Liver (tissue), 8 donors: ENCODE measurements at regions not wholly inside any gene's neighbourhood (a gene's known extent, or its start where the extent isn't known, plus 50 kb on each side); places are given as distances from the start of the nearest gene placed in this dataset.

Experiments
- DNase-seq: peaks from one replicate; pipeline ENCODE4 v3.0.0-alpha.2; 2017; ENCODE audit warnings: low spot score
- H3K27ac ChIP-seq, 2 donors: one replicate each; pipeline ENCODE4 v1.7.0; 2013; ENCODE audit warnings: inconsistent platforms in 2 of 2, low read length in 2 of 2, control low read depth in 1 of 2, low read depth in 1 of 2, mild to moderate bottlenecking in 1 of 2
- H3K27me3 ChIP-seq, 4 donors: one replicate each; pipeline versions ENCODE4 v1.6.1 to v1.7.0; 2013; ENCODE audit warnings: low read length in 3 of 4, inconsistent platforms in 1 of 4, mild to moderate bottlenecking in 1 of 4, moderate library complexity in 1 of 4; ENCODE audit not compliant: control insufficient read depth in 4 of 4, insufficient read depth in 4 of 4
- H3K36me3 ChIP-seq, 4 donors: one replicate each; pipeline versions ENCODE4 v1.6.1 to v1.7.0; 2013; ENCODE audit warnings: low read length in 3 of 4, mild to moderate bottlenecking in 3 of 4, low read depth in 1 of 4, moderate library complexity in 1 of 4; ENCODE audit not compliant: control insufficient read depth in 4 of 4, insufficient read depth in 3 of 4
- H3K4me1 ChIP-seq, 4 donors: one replicate each; pipeline versions ENCODE4 v1.6.1 to v1.7.0; 2013; ENCODE audit warnings: low read length in 3 of 4, mild to moderate bottlenecking in 3 of 4, moderate library complexity in 1 of 4; ENCODE audit not compliant: control insufficient read depth in 4 of 4, insufficient read depth in 4 of 4
- H3K4me3 ChIP-seq, 3 donors: one replicate each; pipeline versions ENCODE4 v1.6.1 to v1.7.0; 2013; ENCODE audit warnings: low read length in 3 of 3, control low read depth in 1 of 3, low read depth in 1 of 3, mild to moderate bottlenecking in 1 of 3
- H3K9ac ChIP-seq, 2 donors: one replicate each; pipeline ENCODE4 v1.7.0; 2013; ENCODE audit warnings: low read length in 2 of 2, mild to moderate bottlenecking in 2 of 2, moderate library complexity in 2 of 2, control low read depth in 1 of 2, low read depth in 1 of 2
- H3K9me3 ChIP-seq, 4 donors: one replicate each; pipeline versions ENCODE4 v1.6.1 to v1.7.0; 2013; ENCODE audit warnings: low read length in 3 of 4; ENCODE audit not compliant: control insufficient read depth in 4 of 4
- EGR1 ChIP-seq, 2 donors: IDR thresholded peaks; 2 replicates each; pipeline ENCODE4 v1.6.1; 2016 to 2018; ENCODE audit warnings: antibody characterized with exemption in 2 of 2, low read depth in 2 of 2
- FOXA1 ChIP-seq: IDR thresholded peaks from 2 replicates; pipeline ENCODE4 v1.6.1; 2016; ENCODE audit warnings: antibody characterized with exemption
- FOXA2 ChIP-seq: IDR thresholded peaks from 2 replicates; pipeline ENCODE4 v1.6.1; 2016; ENCODE audit warnings: antibody characterized with exemption
- GABPA ChIP-seq, 2 donors: IDR thresholded peaks in 1 of 2; conservative IDR thresholded peaks in 1 of 2; 2 replicates each; pipeline ENCODE4 v1.6.1; 2016; ENCODE audit warnings: antibody characterized with exemption in 2 of 2, mild to moderate bottlenecking in 1 of 2, moderate library complexity in 1 of 2
- HNF4A ChIP-seq, 2 donors: conservative IDR thresholded peaks; 2 replicates each; pipeline ENCODE4 v1.6.1; 2016; ENCODE audit warnings: antibody characterized with exemption in 2 of 2, mild to moderate bottlenecking in 2 of 2
- JUND ChIP-seq, 2 donors: IDR thresholded peaks; 2 replicates each; pipeline ENCODE4 v1.6.1; 2016; ENCODE audit warnings: antibody characterized with exemption in 2 of 2
- NR2F2 ChIP-seq: IDR thresholded peaks from 2 replicates; pipeline ENCODE4 v1.6.1; 2016; ENCODE audit warnings: antibody characterized with exemption
- RAD21 ChIP-seq, 2 donors: IDR thresholded peaks; 2 replicates each; pipeline ENCODE4 v1.6.1; 2016; ENCODE audit warnings: antibody characterized with exemption in 2 of 2, mild to moderate bottlenecking in 2 of 2
- RXRA ChIP-seq, 2 donors: IDR thresholded peaks; 2 replicates each; pipeline ENCODE4 v1.6.1; 2017 to 2018; ENCODE audit warnings: antibody characterized with exemption in 2 of 2, mild to moderate bottlenecking in 1 of 2
- SP1 ChIP-seq: IDR thresholded peaks from 2 replicates; pipeline ENCODE4 v1.6.1; 2018; ENCODE audit warnings: antibody characterized with exemption, mild to moderate bottlenecking
- TAF1 ChIP-seq: conservative IDR thresholded peaks from 2 replicates; pipeline ENCODE4 v1.6.1; 2016; ENCODE audit warnings: antibody characterized with exemption, mild to moderate bottlenecking
- YY1 ChIP-seq: IDR thresholded peaks from 2 replicates; pipeline ENCODE4 v1.6.1; 2016; ENCODE audit warnings: antibody characterized with exemption, mild to moderate bottlenecking
- WGBS: extraction: QIAGEN DNeasy Blood & Tissue Kit; methylation state at CpG from one replicate; pipeline ENCODE4 v1.1.7; 2013; 5-methylcytosine and 5-hydroxymethylcytosine counted together
- TF ChIP-seq, protein P1 (sequence below): IDR thresholded peaks from 2 replicates; pipeline ENCODE4 v1.6.1; 2016; ENCODE audit warnings: antibody characterized with exemption
- TF ChIP-seq, protein P2 (sequence below): IDR thresholded peaks from 2 replicates; pipeline ENCODE4 v1.6.1; 2016; ENCODE audit warnings: antibody characterized with exemption
- TF ChIP-seq, protein P3 (sequence below): IDR thresholded peaks from 2 replicates; pipeline ENCODE4 v1.6.1; 2016; ENCODE audit warnings: antibody characterized with exemption, mild to moderate bottlenecking
- TF ChIP-seq, protein P4 (sequence below): fragments of 150-350 bp; IDR thresholded peaks from 2 replicates; pipeline ENCODE4 v1.5.1; 2017; ENCODE audit warnings: improper control_type of control experiment, low read depth, low read length; ENCODE audit not compliant: missing input control
- donor health status: healthy.
- donor health status: healthy.
- donor health status: healthy.
- donor health status: healthy.
- donor health status: healthy.

DNA sequence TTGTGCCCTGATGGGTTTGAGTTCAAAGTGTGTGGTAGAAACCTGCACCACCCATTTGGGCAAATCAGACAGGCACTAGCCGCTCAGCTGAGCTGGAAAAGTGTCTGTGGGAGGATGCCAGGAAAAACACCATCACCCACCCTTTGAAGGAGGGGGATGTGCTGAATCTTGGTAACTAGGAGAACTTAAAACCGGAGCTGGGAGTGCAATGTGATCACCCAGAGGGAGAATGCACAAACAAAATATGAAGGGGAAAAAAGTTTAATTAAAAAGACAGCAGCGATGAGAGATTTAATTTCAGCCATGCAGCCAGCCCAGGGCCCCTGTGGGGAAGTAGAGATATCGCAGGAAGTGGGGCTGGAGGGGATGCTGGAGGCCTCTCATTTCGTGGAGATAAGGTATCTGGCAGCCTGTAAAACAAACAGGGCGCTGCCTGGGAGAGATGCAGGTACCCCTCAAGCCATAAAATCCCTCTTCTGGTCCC, 86.8 kb upstream of the BCAR3 start:
- no peaks in the 10 kb centered on the region for H3K27me3 ChIP-seq
- no peaks in the 10 kb centered on the region for H3K36me3 ChIP-seq
- TF ChIP-seq HNF4A (conservative IDR thresholded peaks at IDR 0.05) (no peak), EGR1 (IDR thresholded peaks at IDR 0.05; ENCODE audit: low read depth in 2 of 2) (no peak), JUND (IDR thresholded peaks at IDR 0.05) (no peak), RAD21 (IDR thresholded peaks at IDR 0.05) (no peak), GABPA (IDR thresholded peaks at IDR 0.05 in 1 of 2, conservative IDR thresholded peaks at IDR 0.05 in 1 of 2) (no peak), FOXA2 (no peak)
- TF ChIP-seq, protein P1, sequence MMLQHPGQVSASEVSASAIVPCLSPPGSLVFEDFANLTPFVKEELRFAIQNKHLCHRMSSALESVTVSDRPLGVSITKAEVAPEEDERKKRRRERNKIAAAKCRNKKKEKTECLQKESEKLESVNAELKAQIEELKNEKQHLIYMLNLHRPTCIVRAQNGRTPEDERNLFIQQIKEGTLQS = no peak
- peaks cover 0 to 3% (median 0%) of the 10 kb centered on the region in 4 donors for H3K4me1 ChIP-seq
- H3K9me3 ChIP-seq = no peaks in the 10 kb centered on the region
- no peak for DNase-seq
- 58% methylated on average over 6 of the region's 6 CpGs for WGBS
- no peak overlapping the region for H3K4me3 ChIP-seq
- no peak overlapping the region for H3K9ac ChIP-seq
- no peak overlapping the region for H3K27ac ChIP-seq

DNA sequence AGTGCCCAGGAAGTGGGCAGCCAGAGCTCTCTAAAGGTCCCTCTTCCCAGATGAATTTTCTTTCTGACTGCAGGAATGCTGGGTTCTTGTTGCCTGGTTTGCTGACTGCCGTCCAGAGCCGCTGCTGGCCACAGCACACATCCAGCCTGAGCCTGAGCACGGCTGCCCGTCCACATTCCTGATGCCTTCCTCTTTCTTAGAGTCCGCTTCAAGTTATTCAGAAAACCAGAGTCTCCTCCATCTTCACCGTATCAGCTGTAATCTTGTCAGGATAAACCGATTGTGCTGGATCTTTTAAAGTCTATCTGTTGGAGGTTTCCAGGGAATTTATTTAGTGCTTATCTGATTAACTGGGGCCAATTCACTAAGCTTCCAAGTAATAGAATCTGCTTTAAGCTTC, 84.8 kb upstream of the BCAR3 start:
- WGBS = 88% methylated on average over 7 of the region's 7 CpGs
- DNase-seq = no peak
- Histone ChIP-seq H3K9ac (no peak overlapping the region), H3K27me3 (no peaks in the 10 kb centered on the region), H3K4me3 (no peak overlapping the region), H3K36me3 (no peaks in the 10 kb centered on the region), H3K9me3 (no peaks in the 10 kb centered on the region), H3K4me1 (peaks cover 0 to 3% (median 0%) of the 10 kb centered on the region in 4 donors), H3K27ac (no peak overlapping the region)
- TF ChIP-seq, protein P2, sequence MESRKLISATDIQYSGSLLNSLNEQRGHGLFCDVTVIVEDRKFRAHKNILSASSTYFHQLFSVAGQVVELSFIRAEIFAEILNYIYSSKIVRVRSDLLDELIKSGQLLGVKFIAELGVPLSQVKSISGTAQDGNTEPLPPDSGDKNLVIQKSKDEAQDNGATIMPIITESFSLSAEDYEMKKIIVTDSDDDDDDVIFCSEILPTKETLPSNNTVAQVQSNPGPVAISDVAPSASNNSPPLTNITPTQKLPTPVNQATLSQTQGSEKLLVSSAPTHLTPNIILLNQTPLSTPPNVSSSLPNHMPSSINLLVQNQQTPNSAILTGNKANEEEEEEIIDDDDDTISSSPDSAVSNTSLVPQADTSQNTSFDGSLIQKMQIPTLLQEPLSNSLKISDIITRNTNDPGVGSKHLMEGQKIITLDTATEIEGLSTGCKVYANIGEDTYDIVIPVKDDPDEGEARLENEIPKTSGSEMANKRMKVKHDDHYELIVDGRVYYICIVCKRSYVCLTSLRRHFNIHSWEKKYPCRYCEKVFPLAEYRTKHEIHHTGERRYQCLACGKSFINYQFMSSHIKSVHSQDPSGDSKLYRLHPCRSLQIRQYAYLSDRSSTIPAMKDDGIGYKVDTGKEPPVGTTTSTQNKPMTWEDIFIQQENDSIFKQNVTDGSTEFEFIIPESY = no peak
- TF ChIP-seq EGR1 (IDR thresholded peaks at IDR 0.05; ENCODE audit: low read depth in 2 of 2) (no peak), FOXA2 (no peak), TAF1 (no peak), HNF4A (conservative IDR thresholded peaks at IDR 0.05) (no peak)
- TF ChIP-seq, protein P3, sequence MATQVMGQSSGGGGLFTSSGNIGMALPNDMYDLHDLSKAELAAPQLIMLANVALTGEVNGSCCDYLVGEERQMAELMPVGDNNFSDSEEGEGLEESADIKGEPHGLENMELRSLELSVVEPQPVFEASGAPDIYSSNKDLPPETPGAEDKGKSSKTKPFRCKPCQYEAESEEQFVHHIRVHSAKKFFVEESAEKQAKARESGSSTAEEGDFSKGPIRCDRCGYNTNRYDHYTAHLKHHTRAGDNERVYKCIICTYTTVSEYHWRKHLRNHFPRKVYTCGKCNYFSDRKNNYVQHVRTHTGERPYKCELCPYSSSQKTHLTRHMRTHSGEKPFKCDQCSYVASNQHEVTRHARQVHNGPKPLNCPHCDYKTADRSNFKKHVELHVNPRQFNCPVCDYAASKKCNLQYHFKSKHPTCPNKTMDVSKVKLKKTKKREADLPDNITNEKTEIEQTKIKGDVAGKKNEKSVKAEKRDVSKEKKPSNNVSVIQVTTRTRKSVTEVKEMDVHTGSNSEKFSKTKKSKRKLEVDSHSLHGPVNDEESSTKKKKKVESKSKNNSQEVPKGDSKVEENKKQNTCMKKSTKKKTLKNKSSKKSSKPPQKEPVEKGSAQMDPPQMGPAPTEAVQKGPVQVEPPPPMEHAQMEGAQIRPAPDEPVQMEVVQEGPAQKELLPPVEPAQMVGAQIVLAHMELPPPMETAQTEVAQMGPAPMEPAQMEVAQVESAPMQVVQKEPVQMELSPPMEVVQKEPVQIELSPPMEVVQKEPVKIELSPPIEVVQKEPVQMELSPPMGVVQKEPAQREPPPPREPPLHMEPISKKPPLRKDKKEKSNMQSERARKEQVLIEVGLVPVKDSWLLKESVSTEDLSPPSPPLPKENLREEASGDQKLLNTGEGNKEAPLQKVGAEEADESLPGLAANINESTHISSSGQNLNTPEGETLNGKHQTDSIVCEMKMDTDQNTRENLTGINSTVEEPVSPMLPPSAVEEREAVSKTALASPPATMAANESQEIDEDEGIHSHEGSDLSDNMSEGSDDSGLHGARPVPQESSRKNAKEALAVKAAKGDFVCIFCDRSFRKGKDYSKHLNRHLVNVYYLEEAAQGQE = no peak

DNA sequence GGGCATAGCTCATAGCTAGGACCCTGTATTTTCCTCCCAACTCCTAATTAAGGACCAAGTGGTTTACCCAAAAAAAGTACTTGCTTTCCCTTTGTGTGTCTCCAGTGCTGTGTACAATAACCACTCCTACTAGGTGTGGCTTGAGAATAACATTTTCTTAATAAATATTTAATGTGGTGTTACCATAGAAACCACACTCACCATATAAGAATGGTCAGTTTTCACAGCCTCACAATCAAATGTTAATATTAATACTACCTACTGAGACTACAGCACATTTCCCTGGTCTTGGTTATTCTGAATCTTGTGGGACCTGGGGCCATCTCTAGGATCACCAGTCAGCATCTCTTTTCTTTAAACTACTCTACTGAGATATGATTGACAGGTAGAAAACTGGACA, 83.5 kb upstream of the BCAR3 start:
- no peak overlapping the region for H3K9ac ChIP-seq
- DNase-seq = no peak
- H3K27me3 ChIP-seq = no peaks in the 10 kb centered on the region
- no peaks in the 10 kb centered on the region for H3K36me3 ChIP-seq
- H3K4me3 ChIP-seq = no peak overlapping the region
- H3K9me3 ChIP-seq = no peaks in the 10 kb centered on the region
- peaks cover 0 to 3% (median 0%) of the 10 kb centered on the region in 4 donors for H3K4me1 ChIP-seq
- no peak overlapping the region for H3K27ac ChIP-seq
- TF ChIP-seq RAD21 (IDR thresholded peaks at IDR 0.05) (no peak), EGR1 (IDR thresholded peaks at IDR 0.05; ENCODE audit: low read depth in 2 of 2) (no peak), JUND (IDR thresholded peaks at IDR 0.05) (no peak), FOXA1 (no peak), NR2F2 (no peak), RXRA (IDR thresholded peaks at IDR 0.05) (no peak), YY1 (no peak), SP1 (no peak), GABPA (IDR thresholded peaks at IDR 0.05 in 1 of 2, conservative IDR thresholded peaks at IDR 0.05 in 1 of 2) (no peak), HNF4A (conservative IDR thresholded peaks at IDR 0.05) (no peak)
- TF ChIP-seq, protein P2 = no peak
- TF ChIP-seq, protein P1 = no peak
- TF ChIP-seq, protein P4, sequence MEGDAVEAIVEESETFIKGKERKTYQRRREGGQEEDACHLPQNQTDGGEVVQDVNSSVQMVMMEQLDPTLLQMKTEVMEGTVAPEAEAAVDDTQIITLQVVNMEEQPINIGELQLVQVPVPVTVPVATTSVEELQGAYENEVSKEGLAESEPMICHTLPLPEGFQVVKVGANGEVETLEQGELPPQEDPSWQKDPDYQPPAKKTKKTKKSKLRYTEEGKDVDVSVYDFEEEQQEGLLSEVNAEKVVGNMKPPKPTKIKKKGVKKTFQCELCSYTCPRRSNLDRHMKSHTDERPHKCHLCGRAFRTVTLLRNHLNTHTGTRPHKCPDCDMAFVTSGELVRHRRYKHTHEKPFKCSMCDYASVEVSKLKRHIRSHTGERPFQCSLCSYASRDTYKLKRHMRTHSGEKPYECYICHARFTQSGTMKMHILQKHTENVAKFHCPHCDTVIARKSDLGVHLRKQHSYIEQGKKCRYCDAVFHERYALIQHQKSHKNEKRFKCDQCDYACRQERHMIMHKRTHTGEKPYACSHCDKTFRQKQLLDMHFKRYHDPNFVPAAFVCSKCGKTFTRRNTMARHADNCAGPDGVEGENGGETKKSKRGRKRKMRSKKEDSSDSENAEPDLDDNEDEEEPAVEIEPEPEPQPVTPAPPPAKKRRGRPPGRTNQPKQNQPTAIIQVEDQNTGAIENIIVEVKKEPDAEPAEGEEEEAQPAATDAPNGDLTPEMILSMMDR = no peak
